ENCODE measurements at regions not wholly inside any gene's neighbourhood (a gene's known extent, or its start where the extent isn't known, plus 50 kb on each side); places are given as distances from the start of the nearest gene placed in this dataset.

GRCh38 chr2:64704161-64704560 lies 50.4 kb upstream of the SERTAD2 start:
- no peak overlapping the region for H3K27ac ChIP-seq
- no peak for DNase-seq
- H3K4me1 ChIP-seq (replicated peaks in 1 of 2), result no peaks in the 10 kb centered on the region
- intact Hi-C loops (cut with DNase I), result no loop called here
- TF ChIP-seq, protein P1, sequence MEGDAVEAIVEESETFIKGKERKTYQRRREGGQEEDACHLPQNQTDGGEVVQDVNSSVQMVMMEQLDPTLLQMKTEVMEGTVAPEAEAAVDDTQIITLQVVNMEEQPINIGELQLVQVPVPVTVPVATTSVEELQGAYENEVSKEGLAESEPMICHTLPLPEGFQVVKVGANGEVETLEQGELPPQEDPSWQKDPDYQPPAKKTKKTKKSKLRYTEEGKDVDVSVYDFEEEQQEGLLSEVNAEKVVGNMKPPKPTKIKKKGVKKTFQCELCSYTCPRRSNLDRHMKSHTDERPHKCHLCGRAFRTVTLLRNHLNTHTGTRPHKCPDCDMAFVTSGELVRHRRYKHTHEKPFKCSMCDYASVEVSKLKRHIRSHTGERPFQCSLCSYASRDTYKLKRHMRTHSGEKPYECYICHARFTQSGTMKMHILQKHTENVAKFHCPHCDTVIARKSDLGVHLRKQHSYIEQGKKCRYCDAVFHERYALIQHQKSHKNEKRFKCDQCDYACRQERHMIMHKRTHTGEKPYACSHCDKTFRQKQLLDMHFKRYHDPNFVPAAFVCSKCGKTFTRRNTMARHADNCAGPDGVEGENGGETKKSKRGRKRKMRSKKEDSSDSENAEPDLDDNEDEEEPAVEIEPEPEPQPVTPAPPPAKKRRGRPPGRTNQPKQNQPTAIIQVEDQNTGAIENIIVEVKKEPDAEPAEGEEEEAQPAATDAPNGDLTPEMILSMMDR (IDR thresholded peaks at IDR 0.05), result no peak
- TF ChIP-seq POLR2A (IDR thresholded peaks at IDR 0.05), result no peak
- no peaks in the 10 kb centered on the region for H3K9me3 ChIP-seq (replicated peaks in 1 of 3)
- 88 to 91% (median 89%) methylated on average over 4 of the region's 4 CpGs for WGBS, 4 donors
- H3K4me3 ChIP-seq, result no peak overlapping the region
- H3K36me3 ChIP-seq (replicated peaks in 1 of 2), result no peaks in the 10 kb centered on the region
- H3K27me3 ChIP-seq, result no peaks in the 10 kb centered on the region

- H3K9me3 ChIP-seq (replicated peaks in 1 of 3), result no peaks in the 10 kb centered on the region
- 92 to 100% (median 97%) methylated on average over 1 of the region's 1 CpG for WGBS, 4 donors
- no peak overlapping the region for H3K27ac ChIP-seq
- no peaks in the 10 kb centered on the region for H3K36me3 ChIP-seq (replicated peaks in 1 of 2)
- no peak overlapping the region for H3K4me3 ChIP-seq
- TF ChIP-seq, protein P1 (IDR thresholded peaks at IDR 0.05), result no peak
- TF ChIP-seq POLR2A (IDR thresholded peaks at IDR 0.05), result no peak
- no peaks in the 10 kb centered on the region for H3K4me1 ChIP-seq (replicated peaks in 1 of 2)
- no peaks in the 10 kb centered on the region for H3K27me3 ChIP-seq
- intact Hi-C loops (cut with DNase I), result no loop called here
- no peak for DNase-seq
Observed at GRCh38 chr2:64704996-64705395, 51.3 kb upstream of the SERTAD2 start.

GRCh38 chr2:64707276-64707675 lies 53.6 kb upstream of the SERTAD2 start:
- 89 to 98% (median 95%) methylated on average over 2 of the region's 2 CpGs for WGBS, 4 donors

GRCh38 chr2:64708829-64709228 lies 55.1 kb upstream of the SERTAD2 start:
- TF ChIP-seq, protein P1 (IDR thresholded peaks at IDR 0.05), result no peak
- no peak for TF ChIP-seq POLR2A (IDR thresholded peaks at IDR 0.05)
- Histone ChIP-seq H3K9me3 (replicated peaks in 1 of 3) (no peaks in the 10 kb centered on the region), H3K27ac (no peak overlapping the region), H3K36me3 (replicated peaks in 1 of 2) (no peaks in the 10 kb centered on the region), H3K4me3 (no peak overlapping the region), H3K27me3 (no peaks in the 10 kb centered on the region), H3K4me1 (replicated peaks in 1 of 2) (no peaks in the 10 kb centered on the region)
- DNase-seq, result no peak
- intact Hi-C loops (cut with DNase I), result no loop called here
- 85 to 91% (median 87%) methylated on average over 3 of the region's 3 CpGs for WGBS, 4 donors

More at GRCh38 chr2:64707276-64707675, 53.6 kb upstream of the SERTAD2 start:
- H3K36me3 ChIP-seq (replicated peaks in 1 of 2), result no peaks in the 10 kb centered on the region
- DNase-seq, result no peak
- H3K4me1 ChIP-seq (replicated peaks in 1 of 2), result no peaks in the 10 kb centered on the region
- H3K4me3 ChIP-seq, result no peak overlapping the region
- no peaks in the 10 kb centered on the region for H3K9me3 ChIP-seq (replicated peaks in 1 of 3)
- no peaks in the 10 kb centered on the region for H3K27me3 ChIP-seq
- H3K27ac ChIP-seq, result no peak overlapping the region
- intact Hi-C loops (cut with DNase I), result no loop called here
- no peak for TF ChIP-seq POLR2A (IDR thresholded peaks at IDR 0.05)
- TF ChIP-seq, protein P1 (IDR thresholded peaks at IDR 0.05), result no peak
